Erythroblast (primary cell): ENCODE measurements at regions not wholly inside any gene's neighbourhood (a gene's known extent, or its start where the extent isn't known, plus 50 kb on each side); places are given as distances from the start of the nearest gene placed in this dataset.

Experiments
- DNase-seq, 2 experiments: peaks; one replicate each; lab custom pipeline; 2025; lab: John Stamatoyannopoulos, UW
- GATA1 ChIP-seq: IDR thresholded peaks from 2 replicates; pipeline ENCODE4 v1.6.1; 2011; ENCODE audit warnings: low read depth, mild to moderate bottlenecking, control low read depth, low read length, moderate library complexity
- POLR2A ChIP-seq: IDR thresholded peaks from 2 replicates; pipeline ENCODE4 v1.6.1; 2011; ENCODE audit warnings: mild to moderate bottlenecking, low read length

GRCh38 chr6:139776041-139776440 lies 401.6 kb upstream of the CITED2 start:
- no peak for DNase-seq
- no peak for TF ChIP-seq POLR2A
- no peak for TF ChIP-seq GATA1

GRCh38 chr6:139768196-139768595 lies 393.7 kb upstream of the CITED2 start:
- no peak for DNase-seq
- TF ChIP-seq POLR2A: no peak
- no peak for TF ChIP-seq GATA1

DNA sequence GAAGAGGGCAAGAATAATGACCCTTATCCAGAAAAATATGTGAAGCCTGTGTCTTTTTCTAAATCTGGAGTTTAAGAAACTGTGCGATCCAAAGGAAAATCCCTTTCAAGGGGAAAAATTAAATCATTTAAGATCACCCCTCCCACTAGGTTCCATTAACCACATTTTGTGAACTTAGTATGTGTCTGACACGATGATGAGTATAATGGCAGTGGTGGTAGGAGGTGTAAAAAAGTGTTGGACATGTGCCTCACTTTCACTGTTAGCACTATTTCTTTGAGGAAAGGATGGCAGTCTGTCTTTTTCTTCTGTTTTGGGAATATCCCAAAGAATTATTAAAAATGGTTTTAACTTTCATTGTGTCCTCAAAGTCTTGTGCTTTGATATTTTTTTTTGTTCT lies 392.3 kb upstream of the CITED2 start:
- TF ChIP-seq POLR2A (no peak), GATA1 (no peak)
- no peak for DNase-seq

- DNase-seq: peak; percentile 65 to 75
- TF ChIP-seq GATA1 (no peak), POLR2A (no peak)
Measured at GRCh38 chr6:139765825-139766285, 391.4 kb upstream of the CITED2 start.

DNA sequence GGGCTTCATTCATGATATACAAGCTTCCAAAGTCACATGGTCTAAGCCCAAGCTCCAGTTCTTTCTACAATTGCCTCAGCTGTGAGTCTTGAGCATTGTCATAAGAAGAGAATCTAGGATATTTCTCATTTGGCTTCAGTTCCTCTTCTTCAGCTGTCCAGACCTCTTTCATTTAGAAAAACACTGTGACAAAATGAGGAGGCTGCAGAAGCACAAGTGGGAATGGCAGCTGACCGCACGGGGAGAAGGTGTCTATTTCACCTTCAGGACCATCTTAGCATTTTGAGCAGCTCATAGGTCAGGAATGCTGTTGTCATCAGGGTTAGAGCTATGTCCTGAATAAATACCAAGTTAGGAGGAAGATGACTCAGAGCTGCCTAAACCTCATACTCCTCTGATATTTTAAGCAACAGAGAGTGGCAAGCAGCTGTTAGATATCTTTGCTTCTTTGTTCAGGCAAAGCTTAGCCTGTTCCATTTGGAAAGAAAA lies 390.1 kb upstream of the CITED2 start:
- TF ChIP-seq GATA1 (no peak), POLR2A (no peak)
- peak; percentile 14 to 58 for DNase-seq

- no peak for DNase-seq
- TF ChIP-seq POLR2A: no peak
- TF ChIP-seq GATA1: no peak
Measured at GRCh38 chr6:139763468-139764210, 389.2 kb upstream of the CITED2 start.

- DNase-seq: peak in 1 of 2 experiments; percentile 8
- TF ChIP-seq GATA1 (no peak), POLR2A (no peak)
Measured at GRCh38 chr6:139762587-139763031, 388.2 kb upstream of the CITED2 start.

- TF ChIP-seq GATA1: no peak
- no peak for TF ChIP-seq POLR2A
- DNase-seq: no peak
Measured at GRCh38 chr6:139760128-139760527, 385.7 kb upstream of the CITED2 start.

DNA sequence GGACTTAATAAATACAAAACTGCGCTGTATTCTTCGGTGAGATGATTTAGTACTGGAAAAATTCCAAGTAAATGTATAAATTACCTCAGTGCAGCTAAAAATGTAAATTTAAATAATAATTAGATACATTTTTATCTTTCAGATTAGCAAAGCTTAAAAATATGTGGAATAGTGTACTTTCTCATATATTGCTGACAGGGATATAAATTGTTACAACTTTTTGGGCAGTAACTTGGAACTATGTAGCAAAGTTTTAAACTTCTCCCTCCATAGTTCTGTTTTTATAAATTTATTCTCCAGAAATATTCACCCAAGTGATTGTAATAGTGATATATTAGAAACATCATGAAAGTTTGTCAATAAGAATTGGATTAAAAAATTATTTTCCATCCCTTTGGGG lies 384.6 kb upstream of the CITED2 start:
- DNase-seq: no peak
- TF ChIP-seq GATA1: no peak
- no peak for TF ChIP-seq POLR2A

- no peak for DNase-seq
- no peak for TF ChIP-seq GATA1
- TF ChIP-seq POLR2A: no peak
Measured at GRCh38 chr6:139758209-139758611, 383.8 kb upstream of the CITED2 start.

GRCh38 chr6:139757784-139758183 lies 383.3 kb upstream of the CITED2 start:
- no peak for DNase-seq
- TF ChIP-seq POLR2A: no peak
- TF ChIP-seq GATA1: no peak

DNA sequence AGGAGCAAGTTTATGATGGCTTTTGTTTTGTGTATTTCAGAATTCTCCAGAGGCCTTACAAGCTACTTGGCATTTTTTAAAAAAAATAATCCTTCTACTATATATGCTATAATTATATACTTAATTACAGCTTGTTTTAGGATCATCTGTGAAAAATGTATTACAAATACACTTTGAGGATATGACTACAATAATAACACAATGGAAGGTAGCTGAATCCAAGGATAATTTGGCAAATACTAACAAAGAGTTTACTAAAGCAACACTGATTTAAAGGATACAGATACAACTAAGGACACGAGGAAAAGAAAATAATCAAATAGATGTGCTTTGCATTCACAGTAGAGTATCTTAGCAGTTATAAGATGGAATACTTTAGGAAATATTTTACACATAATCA lies 381.9 kb upstream of the CITED2 start:
- DNase-seq: no peak
- no peak for TF ChIP-seq GATA1
- TF ChIP-seq POLR2A: no peak

DNA sequence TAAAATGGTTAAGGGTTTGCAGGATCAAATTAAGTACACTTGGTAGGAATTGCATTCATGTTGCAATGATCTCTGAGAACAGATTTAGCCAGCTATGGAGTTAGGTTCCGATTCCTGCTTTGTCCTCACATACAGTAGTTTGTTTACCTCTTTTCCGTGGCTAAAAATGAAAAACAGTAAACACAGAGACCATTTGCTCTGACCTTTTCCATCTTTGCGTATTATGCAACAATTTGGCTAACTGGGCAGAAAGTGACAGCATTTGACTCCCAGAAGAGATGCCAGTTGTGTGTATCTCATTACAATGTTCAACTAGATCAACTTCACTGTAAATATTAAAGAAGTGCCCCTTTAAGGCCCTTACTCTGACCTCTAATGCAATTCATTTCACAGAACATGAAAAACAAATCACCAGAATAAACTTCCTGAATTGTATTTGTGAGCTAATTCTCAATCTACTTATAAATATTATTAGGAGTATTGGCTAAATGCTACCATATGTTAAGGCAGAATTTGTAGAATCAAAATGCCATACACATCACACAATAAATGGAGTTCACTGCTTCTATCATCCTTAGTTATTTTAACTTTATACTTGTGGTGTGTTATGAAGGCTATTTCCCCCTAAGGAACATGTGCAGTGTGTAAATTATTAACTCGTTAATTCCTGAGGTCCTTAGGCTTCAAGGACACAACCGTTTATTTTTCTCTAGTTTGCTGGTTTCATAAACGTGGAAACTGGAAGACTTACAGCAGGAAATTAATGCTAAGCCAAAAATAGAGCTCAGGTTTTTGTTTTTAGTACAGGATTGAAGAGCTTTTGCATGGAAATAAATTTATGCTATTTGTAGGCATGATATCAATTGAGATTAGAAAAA lies 380.7 kb upstream of the CITED2 start:
- DNase-seq: no peak
- TF ChIP-seq POLR2A (no peak), GATA1 (no peak)
